GM18907 (cell line): ENCODE measurements at regions not wholly inside any gene's neighbourhood (a gene's known extent, or its start where the extent isn't known, plus 50 kb on each side); places are given as distances from the start of the nearest gene placed in this dataset.
"Not testable (repeated sequence)": the region's sequence is repeated elsewhere in the genome, so short reads cannot be mapped to it uniquely, and the experiment has no call there.

Experiments used
- ATAC-seq: cut with Tn5 transposase; IDR thresholded peaks from one replicate; pipeline ENCODE4 v1.9.1; 2021; ENCODE audit warnings: mild to moderate bottlenecking, moderate library complexity; ENCODE audit not compliant: unreplicated experiment

DNA sequence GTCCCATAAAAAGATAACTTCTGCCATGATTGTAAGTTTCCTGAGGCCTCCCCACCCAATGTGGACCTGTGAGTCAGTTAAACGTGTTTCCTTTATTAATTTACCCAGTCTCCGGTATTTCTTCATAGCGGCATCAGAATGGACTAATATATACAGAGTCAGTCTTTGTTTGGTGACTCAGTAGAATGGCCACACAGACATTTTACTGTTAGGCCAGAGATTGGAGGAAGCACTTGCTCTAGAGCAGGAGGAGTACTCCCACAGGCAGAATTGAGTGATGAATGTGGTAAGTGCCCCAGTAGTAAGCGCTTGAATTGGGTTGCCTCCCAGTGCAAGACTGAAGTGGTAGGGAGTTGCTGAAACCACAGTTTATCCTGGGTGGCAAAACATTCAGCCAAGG lies 149.5 kb upstream of the SMIM30 start:
- no peak for ATAC-seq

DNA sequence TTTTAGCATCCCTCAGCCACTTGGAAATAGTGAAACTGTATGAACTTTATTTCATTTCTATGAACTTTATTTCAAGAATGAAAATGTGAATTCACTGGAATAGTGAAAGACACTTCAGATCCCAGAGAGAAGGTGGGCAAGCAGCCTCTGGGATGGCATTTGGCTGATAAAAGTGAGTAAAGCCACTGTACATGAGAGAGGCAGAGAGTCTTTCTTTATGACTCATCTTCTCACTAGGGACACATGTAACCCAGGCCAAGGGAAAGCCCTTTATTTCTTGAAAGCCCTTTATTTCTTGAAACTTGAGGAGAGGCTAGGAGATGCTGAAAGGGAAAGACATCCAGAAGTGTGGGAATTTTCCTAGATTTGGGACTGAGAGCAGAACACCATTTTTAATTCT lies 148.9 kb upstream of the SMIM30 start:
- peak; percentile 80 for ATAC-seq

DNA sequence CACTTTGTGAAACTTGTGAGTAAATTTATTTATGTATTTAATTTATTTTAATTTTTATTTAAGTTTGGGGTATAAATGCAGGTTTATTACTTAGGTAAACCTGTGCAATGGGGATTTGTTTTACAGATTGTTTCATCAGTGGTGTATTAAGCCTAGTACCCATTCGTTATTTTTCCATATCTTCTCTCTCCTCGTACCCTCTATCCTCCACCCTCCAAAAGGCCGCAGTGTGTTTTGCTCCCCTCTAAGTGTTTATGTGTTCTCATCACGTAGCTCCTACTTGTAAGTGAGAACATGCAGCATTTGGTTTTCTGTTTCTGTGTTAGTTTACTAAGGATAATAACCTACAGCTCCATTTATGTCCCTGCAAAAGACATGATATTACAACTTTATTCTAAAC lies 145.4 kb upstream of the SMIM30 start:
- no peak for ATAC-seq

DNA sequence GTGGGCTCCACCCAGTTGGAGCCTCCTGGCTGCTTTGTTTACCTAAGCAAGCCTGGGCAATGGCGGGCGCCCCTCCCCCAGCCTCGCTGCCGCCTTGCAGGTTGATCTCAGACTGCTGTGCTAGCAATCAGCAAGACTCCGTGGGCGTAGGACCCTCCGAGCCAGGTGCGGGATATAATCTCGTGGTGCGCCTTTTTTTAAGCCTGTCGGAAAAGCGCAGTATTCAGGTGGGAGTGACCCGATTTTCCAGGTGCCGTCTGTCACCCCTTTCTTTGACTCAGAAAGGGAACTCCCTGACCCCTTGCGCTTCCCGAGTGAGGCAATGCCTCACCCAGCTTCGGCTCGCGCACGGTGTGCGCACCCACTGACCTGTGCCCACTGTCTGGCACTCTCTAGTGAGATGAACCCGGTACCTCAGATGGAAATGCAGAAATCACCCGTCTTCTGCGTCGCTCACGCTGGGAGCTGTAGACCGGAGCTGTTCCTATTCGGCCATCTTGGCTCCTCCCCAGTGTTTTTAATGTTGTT lies 144.9 kb upstream of the SMIM30 start:
- ATAC-seq = not testable (repeated sequence)

DNA sequence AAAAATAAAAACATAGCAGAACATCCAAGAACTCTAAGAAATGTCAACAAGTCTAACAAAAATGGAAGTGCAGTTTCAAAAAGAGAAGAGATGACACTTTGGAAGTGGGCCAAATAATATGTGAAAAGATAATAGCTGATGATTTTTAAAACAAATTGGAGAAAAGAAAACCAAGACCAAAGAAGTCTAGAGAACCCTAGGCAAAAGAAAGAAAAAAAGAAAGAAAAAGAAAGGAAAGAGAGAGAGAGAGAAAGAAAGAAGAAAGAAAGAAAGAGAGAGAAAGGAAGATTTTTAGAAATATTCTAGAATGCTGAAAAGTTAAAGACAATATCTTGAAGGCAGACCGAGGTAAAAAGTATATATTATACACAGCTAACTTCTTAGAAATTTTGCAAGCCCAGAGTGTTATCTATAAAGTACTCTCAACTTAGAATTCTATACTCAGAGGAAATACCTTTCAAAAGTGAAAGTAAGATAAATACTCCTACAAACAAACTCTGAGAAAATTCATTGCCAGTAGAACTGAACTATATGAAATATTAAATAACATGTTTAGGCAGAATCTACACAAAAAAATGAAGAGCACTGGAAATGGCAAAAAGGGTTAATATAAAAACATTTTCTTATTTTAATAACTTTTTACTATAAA lies 138.7 kb upstream of the SMIM30 start:
- no peak for ATAC-seq

DNA sequence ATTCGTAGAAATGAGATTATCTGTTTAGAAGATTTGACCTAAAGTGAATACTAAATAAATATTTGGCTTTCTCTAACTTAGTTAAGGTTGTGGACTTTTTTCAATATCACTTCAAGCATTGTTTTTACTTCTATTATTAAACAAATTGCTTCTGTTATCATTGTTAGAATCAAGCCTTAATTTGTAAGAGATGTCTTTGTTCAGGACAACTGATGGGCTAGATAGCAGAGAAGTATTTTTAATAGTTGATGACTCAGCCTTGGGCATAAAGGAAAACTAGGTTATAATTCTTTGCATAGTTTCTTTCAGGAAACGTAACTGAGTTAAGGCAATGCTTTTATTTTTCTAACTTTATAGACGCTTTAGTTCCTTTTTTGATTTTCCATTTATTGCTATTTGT lies 128.8 kb upstream of the SMIM30 start:
- ATAC-seq = no peak

DNA sequence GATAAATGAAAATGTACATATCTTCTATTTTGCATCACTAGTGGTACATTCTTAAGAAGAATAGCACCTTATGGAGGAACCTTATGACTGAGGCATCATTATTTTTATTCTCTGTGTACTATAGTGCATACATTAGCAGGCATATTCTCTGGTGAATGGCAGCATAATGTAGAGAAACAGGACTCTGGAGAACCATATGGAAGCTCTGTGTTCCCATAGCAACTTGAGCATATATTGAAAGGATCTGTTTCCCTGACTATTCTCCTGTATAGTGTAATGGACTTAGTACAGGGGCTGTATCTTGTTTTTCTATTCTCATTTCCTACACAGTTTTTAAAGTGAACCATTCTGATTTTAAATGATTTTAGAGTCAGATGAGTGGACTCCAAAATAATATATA lies 128.4 kb upstream of the SMIM30 start:
- no peak for ATAC-seq

DNA sequence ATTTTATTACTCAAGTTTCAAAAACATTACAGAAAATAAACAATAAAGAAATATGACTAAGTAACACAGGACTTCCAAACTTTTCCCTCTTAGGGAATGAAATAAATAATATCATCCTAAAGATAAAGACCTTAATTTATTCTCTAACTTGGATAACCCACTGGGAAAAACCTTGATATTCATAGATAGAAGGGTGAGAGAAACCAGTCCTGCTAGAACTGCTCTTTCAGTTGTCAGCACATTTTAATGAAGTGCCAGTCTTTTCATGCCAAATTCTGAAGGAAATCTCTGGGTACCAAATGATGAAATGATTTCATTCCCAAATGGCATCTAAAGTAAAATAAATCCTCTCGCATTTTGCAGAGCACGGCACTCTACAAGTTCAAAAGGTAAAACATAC lies 114.5 kb upstream of the SMIM30 start:
- ATAC-seq = no peak

DNA sequence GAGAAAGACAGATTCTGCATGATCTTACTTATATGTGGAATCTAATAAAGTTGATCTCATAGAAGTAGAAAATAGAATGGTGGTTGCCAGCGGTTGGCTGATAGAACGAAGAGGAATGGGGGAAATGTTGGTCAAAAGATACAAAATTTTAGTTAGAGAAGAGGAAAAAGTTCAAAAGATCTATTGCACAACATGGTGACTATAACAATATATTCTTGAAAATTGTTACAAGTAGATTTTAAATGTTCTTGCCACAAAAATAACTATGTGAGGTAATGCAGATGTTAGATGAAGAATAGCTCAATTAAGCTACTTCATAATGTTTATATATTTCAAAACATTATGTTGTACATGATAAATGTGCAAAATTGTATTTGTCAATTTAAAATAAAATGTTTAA lies 112.3 kb upstream of the SMIM30 start:
- ATAC-seq = no peak

DNA sequence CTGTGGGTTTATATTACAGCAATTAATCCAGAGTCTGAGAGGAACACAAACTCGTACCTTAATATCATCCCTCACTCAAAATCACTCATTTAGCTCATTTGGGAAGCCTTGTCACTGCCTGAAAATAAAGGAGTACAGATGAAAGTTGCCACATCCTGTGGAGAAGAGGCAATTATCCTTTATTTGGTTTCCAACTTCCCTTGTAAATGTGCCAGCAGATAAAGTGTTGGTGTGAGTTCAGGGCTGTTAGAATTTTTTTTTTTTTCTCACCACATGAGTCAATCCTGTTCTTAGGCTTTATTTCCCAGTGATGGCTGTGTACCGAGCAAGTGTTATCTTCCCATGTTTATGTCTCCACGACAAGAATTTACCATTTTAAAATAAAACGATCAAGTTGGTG lies 99.0 kb upstream of the SMIM30 start:
- ATAC-seq = no peak

DNA sequence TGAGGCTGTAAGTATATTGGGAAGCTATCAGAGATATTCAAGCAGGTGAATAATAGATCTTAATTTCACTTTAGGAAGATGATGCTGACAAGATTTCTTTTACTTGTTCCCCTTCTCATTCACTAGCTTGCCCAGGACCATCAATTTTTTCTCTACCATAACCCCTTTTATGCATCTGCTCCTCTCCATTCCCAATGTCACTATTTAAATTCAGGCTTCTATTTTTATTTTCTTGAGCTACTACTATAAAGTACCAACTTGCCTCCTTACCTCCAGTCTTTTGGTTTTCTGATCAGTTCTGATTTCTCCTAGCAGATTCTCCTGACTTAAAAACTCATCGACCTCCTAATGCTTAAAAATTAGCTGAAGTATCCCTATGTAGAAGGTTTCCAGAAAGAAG lies 97.7 kb upstream of the SMIM30 start:
- ATAC-seq = no peak

DNA sequence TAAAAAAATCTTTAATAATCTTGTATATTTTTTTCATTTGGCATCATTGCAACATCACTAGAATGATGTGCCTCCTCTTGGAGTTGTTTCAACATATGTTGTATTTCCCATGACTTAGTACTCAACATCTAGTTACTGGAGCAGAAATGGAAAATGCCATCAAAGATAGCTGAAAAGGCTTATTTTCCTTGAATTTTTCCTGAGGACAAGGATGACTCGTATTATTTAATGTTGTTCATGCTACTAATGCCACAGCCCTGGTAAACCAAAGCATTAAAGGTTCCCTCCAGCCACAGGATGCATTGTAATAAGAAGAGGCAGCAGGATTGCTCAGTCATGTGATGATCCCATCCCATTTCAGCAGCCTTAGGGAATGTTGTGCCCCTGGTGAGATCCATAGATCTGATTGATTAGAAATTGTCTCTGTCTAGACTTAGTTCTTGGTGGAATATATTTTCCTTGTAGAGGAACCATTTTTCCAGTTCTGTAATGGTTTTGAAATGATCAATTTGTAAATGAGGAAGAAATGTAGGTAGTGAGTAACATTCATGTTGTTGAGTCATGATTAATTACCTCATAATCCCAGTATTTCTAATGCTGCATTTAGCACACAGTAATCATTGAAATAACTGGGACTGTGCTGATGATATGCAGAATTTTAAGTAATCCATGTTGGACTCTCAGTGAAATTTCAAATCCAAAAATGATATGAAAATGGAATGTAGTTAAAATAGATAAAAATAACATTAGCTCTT lies 91.3 kb upstream of the SMIM30 start:
- no peak for ATAC-seq

DNA sequence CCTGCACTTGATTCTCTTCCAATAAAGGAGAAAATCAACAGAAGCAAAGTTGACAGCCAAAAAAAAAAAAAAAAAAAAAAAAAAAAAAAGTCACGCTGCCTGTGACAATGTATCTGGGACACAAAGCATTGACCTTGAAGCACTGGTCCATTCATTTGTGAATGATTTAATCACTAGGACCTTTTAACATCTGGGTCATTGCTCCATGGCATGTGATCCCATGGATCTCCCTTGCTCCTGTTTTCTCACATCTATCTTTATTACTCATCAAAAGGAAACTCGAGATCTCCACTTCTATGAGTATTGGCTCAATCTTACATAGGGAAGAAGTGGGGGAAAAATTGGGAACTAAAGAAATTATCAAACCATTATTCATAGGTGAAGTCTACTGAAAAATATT lies 89.6 kb upstream of the SMIM30 start:
- ATAC-seq = no peak

DNA sequence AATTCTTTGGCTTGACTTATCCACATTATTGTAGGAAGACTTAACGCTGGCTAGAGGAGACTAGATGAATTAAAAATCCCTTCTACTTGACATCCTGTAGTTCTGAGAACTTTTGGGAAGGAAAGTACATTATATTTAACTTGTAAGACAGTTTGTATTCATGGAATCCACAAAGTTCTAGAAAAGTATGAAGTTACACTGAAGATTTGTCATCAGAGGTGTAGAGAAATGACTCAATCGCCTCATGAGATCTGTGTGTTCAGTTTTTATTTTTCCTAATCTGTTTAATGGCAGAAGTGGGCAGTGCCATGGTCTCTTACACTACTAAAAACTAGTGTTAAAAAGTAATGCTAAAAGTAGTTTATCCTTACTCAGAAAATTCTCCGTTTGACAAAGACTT lies 89.1 kb upstream of the SMIM30 start:
- no peak for ATAC-seq

DNA sequence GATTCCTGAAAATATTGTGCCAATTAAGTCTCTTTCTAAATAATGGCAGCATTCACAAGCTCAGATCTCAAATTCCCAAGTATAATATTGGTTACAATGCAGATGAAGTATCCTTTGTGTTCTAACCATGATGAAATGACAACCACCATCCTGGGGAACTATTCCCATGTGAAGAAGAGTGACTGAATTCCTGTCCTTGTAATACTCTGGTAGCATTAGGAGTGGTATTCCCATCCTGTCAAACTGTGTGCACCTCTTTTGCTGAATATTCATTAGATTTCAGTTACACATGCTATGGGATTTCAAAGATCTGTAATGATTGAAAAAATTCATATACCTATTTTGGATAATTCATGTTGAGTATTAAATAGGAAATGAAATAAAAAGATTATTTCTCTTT lies 86.1 kb upstream of the SMIM30 start:
- ATAC-seq = no peak

DNA sequence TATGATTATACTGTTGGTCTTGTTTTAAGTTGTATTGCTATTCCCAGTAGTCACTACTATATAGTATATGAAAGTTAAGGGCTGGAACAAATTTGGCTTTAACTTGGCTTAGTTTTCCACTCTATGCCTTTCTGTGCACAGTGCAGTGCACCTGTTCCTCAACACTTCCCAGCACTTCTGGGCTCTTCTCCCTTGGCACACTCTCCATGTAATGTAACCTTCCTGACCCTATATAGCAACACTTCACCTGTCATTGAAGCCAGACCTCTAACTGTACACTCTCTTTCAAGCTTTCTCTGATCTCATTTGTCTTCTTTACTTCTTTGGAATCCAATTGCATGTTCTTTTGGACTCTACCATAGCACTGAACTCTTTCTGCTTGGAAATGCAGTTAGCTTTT lies 83.9 kb upstream of the SMIM30 start:
- no peak for ATAC-seq

DNA sequence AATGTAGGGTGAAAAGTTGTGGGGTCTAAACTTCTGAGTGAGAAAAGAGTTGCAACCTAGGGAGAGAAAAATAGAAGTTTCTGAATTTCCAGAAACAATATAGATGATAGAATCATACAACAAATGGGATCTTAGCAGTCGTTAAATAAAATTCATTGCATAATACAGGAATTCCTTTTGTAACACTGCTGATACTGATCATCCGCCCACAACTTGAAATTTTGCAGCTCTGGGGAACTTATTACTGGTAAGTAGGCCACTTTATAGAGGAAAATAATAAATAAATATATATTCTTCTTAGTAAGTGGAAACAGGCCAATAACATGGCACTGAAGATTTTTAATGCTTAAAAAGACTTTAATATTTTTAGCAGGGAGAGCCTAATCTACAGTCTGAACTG lies 81.9 kb upstream of the SMIM30 start:
- no peak for ATAC-seq

DNA sequence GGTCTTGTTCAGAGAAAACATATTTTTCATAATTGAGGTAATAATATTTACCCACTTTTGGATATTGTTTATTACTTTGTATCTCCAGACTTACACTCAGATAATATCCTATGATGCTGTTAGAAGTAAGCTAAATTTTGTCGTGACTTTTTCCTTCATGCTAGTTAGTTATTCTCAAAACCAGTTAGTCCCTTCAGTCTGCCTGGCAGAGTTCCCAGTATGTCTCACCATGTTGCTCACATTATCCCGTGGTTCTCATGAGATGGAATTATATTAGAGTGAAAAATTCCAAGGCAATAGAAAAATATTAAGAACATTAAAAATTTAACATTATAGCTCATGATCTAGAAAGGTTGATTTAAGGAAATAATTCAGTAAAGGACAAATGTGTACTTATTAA lies 81.5 kb upstream of the SMIM30 start:
- no peak for ATAC-seq

DNA sequence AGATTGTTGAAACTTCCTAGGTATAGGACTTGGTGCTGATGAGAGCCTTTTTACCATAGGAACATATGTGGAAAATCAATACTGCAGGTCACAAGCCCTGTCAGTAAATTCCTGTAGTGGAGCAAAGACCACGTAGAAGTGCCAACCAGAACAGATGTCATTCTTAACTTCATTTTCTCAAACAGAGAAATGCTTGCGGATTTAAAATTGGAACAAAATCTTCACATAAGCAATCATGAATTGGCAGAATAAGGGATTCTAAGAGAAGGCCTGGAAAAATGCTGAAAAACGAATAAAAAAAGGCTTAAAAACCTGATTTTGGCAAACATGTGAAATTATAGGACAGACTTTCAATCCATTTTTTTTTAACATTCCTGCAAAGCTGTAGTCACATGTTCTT lies 80.8 kb upstream of the SMIM30 start:
- ATAC-seq = no peak

DNA sequence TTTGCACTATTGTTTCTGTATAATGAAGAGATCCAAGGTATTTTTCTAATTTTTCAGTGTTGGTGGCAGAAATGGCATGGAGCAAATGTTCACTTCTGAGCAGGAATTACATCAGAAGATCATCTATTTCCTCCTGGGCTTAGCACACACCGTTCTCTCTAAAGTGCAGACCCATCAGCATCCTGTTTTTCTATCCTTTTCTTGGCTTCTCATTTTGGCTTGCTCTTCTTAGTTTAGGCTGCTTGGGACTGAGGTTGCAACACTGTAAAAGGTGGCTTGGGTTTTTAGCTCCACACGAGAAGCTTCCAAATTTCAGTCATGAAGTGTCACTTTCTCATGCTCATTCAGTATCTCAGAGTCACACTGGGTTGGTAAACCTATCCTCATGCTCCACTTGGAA lies 79.9 kb upstream of the SMIM30 start:
- no peak for ATAC-seq

DNA sequence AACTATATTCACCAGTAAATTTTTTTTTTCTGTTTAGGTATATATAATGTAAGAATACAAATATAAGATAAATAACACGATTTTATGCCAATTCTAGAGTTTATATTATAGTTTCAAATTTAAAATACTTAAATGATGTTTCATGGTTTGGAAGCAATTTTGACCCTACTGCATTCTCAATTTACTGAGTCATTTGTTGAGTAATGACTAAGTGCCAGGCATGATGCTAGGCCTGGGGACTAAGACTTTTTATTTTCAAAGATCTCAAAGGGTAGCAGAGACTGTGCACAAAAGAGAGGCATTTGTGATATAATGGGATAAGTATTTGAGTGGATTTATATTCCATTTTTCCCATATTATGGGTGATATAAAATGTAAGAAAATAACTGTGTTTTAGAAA lies 78.9 kb upstream of the SMIM30 start:
- ATAC-seq = no peak

DNA sequence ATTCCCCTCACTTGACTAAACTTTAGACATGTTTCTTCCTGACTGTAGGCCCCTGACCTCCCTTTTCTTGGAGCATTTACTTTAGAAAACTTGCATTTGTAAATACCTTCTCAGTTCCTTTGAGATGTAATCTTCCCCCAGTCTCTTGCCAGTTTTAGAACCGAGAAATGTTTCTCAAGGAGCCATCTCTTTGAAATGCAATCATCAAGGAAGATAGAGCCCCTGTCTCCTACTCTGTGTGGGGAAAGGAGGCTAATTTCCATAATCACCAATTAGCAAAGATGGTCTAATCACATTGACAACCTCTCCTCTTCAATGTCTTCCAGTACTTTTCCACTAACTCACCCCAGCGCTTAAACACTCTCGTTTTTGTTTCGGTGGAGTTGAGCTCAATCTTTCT lies 70.0 kb upstream of the SMIM30 start:
- ATAC-seq = no peak

DNA sequence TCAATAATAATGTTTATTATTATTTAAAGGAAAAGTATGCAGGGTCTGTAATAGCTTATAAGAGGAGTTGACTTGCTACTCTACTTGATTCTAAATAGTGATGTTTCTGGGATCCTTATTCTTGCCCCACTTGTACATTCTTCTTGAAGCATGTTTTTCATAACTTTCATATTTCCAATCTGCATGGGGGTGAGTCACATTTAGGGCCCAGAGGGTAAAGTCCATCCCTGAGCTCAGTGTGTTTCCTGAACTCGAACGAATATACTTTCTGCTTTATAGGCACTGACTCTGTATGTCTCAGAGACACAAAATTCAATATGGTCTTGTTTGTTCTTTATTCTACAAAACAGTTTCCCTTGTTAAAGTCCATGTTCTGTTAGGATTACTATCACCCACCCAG lies 61.0 kb upstream of the SMIM30 start:
- no peak for ATAC-seq
